BLaER1 (cell line): ENCODE measurements at regions not wholly inside any gene's neighbourhood (a gene's known extent, or its start where the extent isn't known, plus 50 kb on each side); places are given as distances from the start of the nearest gene placed in this dataset.
"Not testable (repeated sequence)": the region's sequence is repeated elsewhere in the genome, so short reads cannot be mapped to it uniquely, and the experiment has no call there.

Experiments
- H3K27ac ChIP-seq: shearing (Covaris generic); formaldehyde crosslinking; 2 replicates; pipeline ENCODE4 v1.8.1; 2022
- H3K27me3 ChIP-seq: shearing (Covaris generic); formaldehyde crosslinking; 2 replicates; pipeline ENCODE4 v1.8.1; 2022
- H3K36me3 ChIP-seq: shearing (Covaris generic); formaldehyde crosslinking; 2 replicates; pipeline ENCODE4 v1.8.1; 2022
- H3K4me1 ChIP-seq: shearing (Covaris generic); formaldehyde crosslinking; 2 replicates; pipeline ENCODE4 v1.8.1; 2022
- H3K4me2 ChIP-seq: shearing (Covaris generic); formaldehyde crosslinking; 2 replicates; pipeline ENCODE4 v1.8.1; 2022
- H3K4me3 ChIP-seq: shearing (Covaris generic); formaldehyde crosslinking; 2 replicates; pipeline ENCODE4 v1.8.1; 2022
- H3K9ac ChIP-seq: shearing (Covaris generic); formaldehyde crosslinking; 2 replicates; pipeline ENCODE4 v1.8.1; 2022
- H3K9me3 ChIP-seq: shearing (Covaris generic); formaldehyde crosslinking; 2 replicates; pipeline ENCODE4 v1.8.1; 2022
- H4K20me1 ChIP-seq: shearing (Covaris generic); formaldehyde crosslinking; 2 replicates; pipeline ENCODE4 v1.8.1; 2022
- Cebpa-rat ChIP-seq: shearing (Covaris generic); IDR thresholded peaks from 2 replicates; pipeline ENCODE4 v1.8.1; 2022

GRCh38 chr15:92801774-92802464 lies 98.2 kb upstream of the CHD2 start:
- Histone ChIP-seq H3K9ac (no peak overlapping the region), H3K27ac (0 out of 2 replicates have a peak overlapping the region, but pooled peaks have one; percentile 44), H3K4me2 (no peak overlapping the region)

GRCh38 chr15:92803536-92803851 lies 96.6 kb upstream of the CHD2 start:
- Histone ChIP-seq H3K4me3 (no peak overlapping the region), H3K36me3 (no peaks in the 10 kb centered on the region), H3K27ac (no peak overlapping the region), H3K27me3 (no peaks in the 10 kb centered on the region), H4K20me1 (no peaks in the 10 kb centered on the region), H3K9me3 (no peaks in the 10 kb centered on the region), H3K4me2 (no peak overlapping the region), H3K9ac (no peak overlapping the region), H3K4me1 (peaks cover 23% of the 10 kb centered on the region)
- TF ChIP-seq Cebpa-rat, result no peak

More at GRCh38 chr15:92801774-92802464, 98.2 kb upstream of the CHD2 start:
- Histone ChIP-seq H3K4me3 (no peak overlapping the region), H3K27me3 (no peaks in the 10 kb centered on the region), H3K4me1 (0 out of 2 replicates have a peak, but pooled peaks cover 9% of the 10 kb centered on the region), H3K9me3 (no peaks in the 10 kb centered on the region), H3K36me3 (no peaks in the 10 kb centered on the region), H4K20me1 (no peaks in the 10 kb centered on the region)
- peak; percentile 89 for TF ChIP-seq Cebpa-rat

- Histone ChIP-seq H3K36me3 (no peaks in the 10 kb centered on the region), H3K4me2 (no peak overlapping the region), H3K9ac (no peak overlapping the region), H4K20me1 (no peaks in the 10 kb centered on the region), H3K4me1 (peaks cover 23% of the 10 kb centered on the region), H3K27me3 (no peaks in the 10 kb centered on the region), H3K9me3 (no peaks in the 10 kb centered on the region), H3K4me3 (no peak overlapping the region), H3K27ac (no peak overlapping the region)
- TF ChIP-seq Cebpa-rat, result no peak; the same call in 1 of the 2 replicates
These were observed 96.1 kb upstream of the CHD2 start for GRCh38 chr15:92803852-92804609.

- not testable (repeated sequence) for H3K4me3 ChIP-seq, H4K20me1 ChIP-seq, H3K9ac ChIP-seq, H3K27me3 ChIP-seq, H3K9me3 ChIP-seq, H3K36me3 ChIP-seq, H3K27ac ChIP-seq, H3K4me2 ChIP-seq
- H3K4me1 ChIP-seq, result peaks cover 23% of the 10 kb centered on the region
These were observed 95.6 kb upstream of the CHD2 start for GRCh38 chr15:92804610-92804936.

GRCh38 chr15:92805080-92805690 lies 94.9 kb upstream of the CHD2 start:
- Histone ChIP-seq H3K4me1 (peaks cover 28% of the 10 kb centered on the region), H3K4me3 (no peak overlapping the region), H3K4me2 (no peak overlapping the region), H3K9ac (no peak overlapping the region), H3K9me3 (no peaks in the 10 kb centered on the region), H3K27ac (no peak overlapping the region), H3K36me3 (no peaks in the 10 kb centered on the region), H4K20me1 (no peaks in the 10 kb centered on the region), H3K27me3 (no peaks in the 10 kb centered on the region)
- TF ChIP-seq Cebpa-rat, result no peak

GRCh38 chr15:92806171-92806570 lies 94.0 kb upstream of the CHD2 start:
- H4K20me1 ChIP-seq, H3K4me3 ChIP-seq, H3K36me3 ChIP-seq, H3K9me3 ChIP-seq, H3K9ac ChIP-seq, H3K27me3 ChIP-seq, H3K4me2 ChIP-seq, H3K27ac ChIP-seq: not testable (repeated sequence)
- peaks cover 38% of the 10 kb centered on the region for H3K4me1 ChIP-seq

- Histone ChIP-seq H4K20me1 (no peaks in the 10 kb centered on the region), H3K4me3 (no peak overlapping the region), H3K36me3 (no peaks in the 10 kb centered on the region), H3K27me3 (no peaks in the 10 kb centered on the region), H3K27ac (no peak overlapping the region), H3K4me1 (peaks cover 44% of the 10 kb centered on the region), H3K9ac (no peak overlapping the region), H3K4me2 (no peak overlapping the region), H3K9me3 (no peaks in the 10 kb centered on the region)
- no peak for TF ChIP-seq Cebpa-rat
These were observed 93.4 kb upstream of the CHD2 start for GRCh38 chr15:92806763-92807162.

GRCh38 chr15:92807971-92808571 lies 92.1 kb upstream of the CHD2 start:
- Histone ChIP-seq H3K4me2 (peak overlapping the region; percentile 83), H3K9me3 (no peaks in the 10 kb centered on the region), H3K4me3 (peak overlapping the region; percentile 70), H3K36me3 (no peaks in the 10 kb centered on the region), H3K27me3 (no peaks in the 10 kb centered on the region), H3K4me1 (peaks cover 52% of the 10 kb centered on the region), H3K27ac (peak overlapping the region; percentile 99), H3K9ac (peak overlapping the region; percentile 99), H4K20me1 (no peaks in the 10 kb centered on the region)
- no peak for TF ChIP-seq Cebpa-rat

- Histone ChIP-seq H3K27me3 (no peaks in the 10 kb centered on the region), H3K9me3 (no peaks in the 10 kb centered on the region), H3K4me1 (peaks cover 49% of the 10 kb centered on the region), H3K27ac (peak overlapping the region; percentile 99), H3K36me3 (no peaks in the 10 kb centered on the region), H3K4me3 (peak overlapping the region; percentile 70), H4K20me1 (no peaks in the 10 kb centered on the region), H3K9ac (peak overlapping the region; percentile 99), H3K4me2 (peak overlapping the region; percentile 83)
- TF ChIP-seq Cebpa-rat, result no peak
These were observed 91.5 kb upstream of the CHD2 start for GRCh38 chr15:92808598-92809063.
